Jurkat, Clone E6-1 (cell line): ENCODE measurements at regions not wholly inside any gene's neighbourhood (a gene's known extent, or its start where the extent isn't known, plus 50 kb on each side); places are given as distances from the start of the nearest gene placed in this dataset.

Source experiments
- DNase-seq: peaks from one replicate; pipeline ENCODE4 v3.0.0-alpha.2; 2011; ENCODE audit warnings: low read depth, low spot score
- H3K4me3 ChIP-seq: 2 replicates; pipeline ENCODE4 v1.5.1; 2011; ENCODE audit warnings: mild to moderate bottlenecking, low read length, control low read depth, moderate library complexity

GRCh38 chr5:166532456-166533220 is 1758.8 kb upstream of the WWC1 start:
- no peak for DNase-seq
- H3K4me3 ChIP-seq, result no peak overlapping the region

- no peak for DNase-seq
Measured at GRCh38 chr5:166535641-166536040, 1755.8 kb upstream of the WWC1 start.

GRCh38 chr5:166540156-166540555 is 1751.3 kb upstream of the WWC1 start:
- no peak for DNase-seq
- no peak overlapping the region for H3K4me3 ChIP-seq

More at GRCh38 chr5:166535641-166536040, 1755.8 kb upstream of the WWC1 start:
- H3K4me3 ChIP-seq, result no peak overlapping the region

- DNase-seq, result no peak
- H3K4me3 ChIP-seq, result no peak overlapping the region
Measured at GRCh38 chr5:166551384-166551783, 1740.1 kb upstream of the WWC1 start.

GRCh38 chr5:166553778-166554177 is 1737.7 kb upstream of the WWC1 start:
- no peak overlapping the region for H3K4me3 ChIP-seq
- no peak for DNase-seq

- DNase-seq, result no peak
- no peak overlapping the region for H3K4me3 ChIP-seq
Measured at GRCh38 chr5:166561759-166562158, 1729.7 kb upstream of the WWC1 start.

- DNase-seq, result no peak
Measured at GRCh38 chr5:166562246-166562645, 1729.2 kb upstream of the WWC1 start.

GRCh38 chr5:166566725-166567124 is 1724.7 kb upstream of the WWC1 start:
- H3K4me3 ChIP-seq, result no peak overlapping the region
- no peak for DNase-seq

More at GRCh38 chr5:166562246-166562645, 1729.2 kb upstream of the WWC1 start:
- no peak overlapping the region for H3K4me3 ChIP-seq

- no peak for DNase-seq
- no peak overlapping the region for H3K4me3 ChIP-seq
Measured at GRCh38 chr5:166570865-166571264, 1720.6 kb upstream of the WWC1 start.

GRCh38 chr5:166571668-166572067 is 1719.8 kb upstream of the WWC1 start:
- no peak overlapping the region for H3K4me3 ChIP-seq

GRCh38 chr5:166576323-166576722 is 1715.1 kb upstream of the WWC1 start:
- DNase-seq, result no peak
- no peak overlapping the region for H3K4me3 ChIP-seq

More at GRCh38 chr5:166571668-166572067, 1719.8 kb upstream of the WWC1 start:
- DNase-seq, result no peak

GRCh38 chr5:166581826-166582225 is 1709.6 kb upstream of the WWC1 start:
- no peak overlapping the region for H3K4me3 ChIP-seq
- no peak for DNase-seq

- no peak for DNase-seq
- H3K4me3 ChIP-seq, result no peak overlapping the region
Measured at GRCh38 chr5:166582416-166582815, 1709.0 kb upstream of the WWC1 start.

- H3K4me3 ChIP-seq, result no peak overlapping the region
- no peak for DNase-seq
Measured at GRCh38 chr5:166594567-166594966, 1696.9 kb upstream of the WWC1 start.

GRCh38 chr5:166595274-166595951 is 1696.0 kb upstream of the WWC1 start:
- no peak overlapping the region for H3K4me3 ChIP-seq
- no peak for DNase-seq

- no peak overlapping the region for H3K4me3 ChIP-seq
- no peak for DNase-seq
Measured at GRCh38 chr5:166596043-166596442, 1695.4 kb upstream of the WWC1 start.

GRCh38 chr5:166602271-166602670 is 1689.2 kb upstream of the WWC1 start:
- H3K4me3 ChIP-seq, result no peak overlapping the region
- DNase-seq, result no peak

GRCh38 chr5:166617507-166617906 is 1673.9 kb upstream of the WWC1 start:
- no peak overlapping the region for H3K4me3 ChIP-seq
- no peak for DNase-seq

- H3K4me3 ChIP-seq, result no peak overlapping the region
- no peak for DNase-seq
Measured at GRCh38 chr5:166618526-166618925, 1672.9 kb upstream of the WWC1 start.

- DNase-seq, result no peak
- no peak overlapping the region for H3K4me3 ChIP-seq
Measured at GRCh38 chr5:166624573-166624972, 1666.9 kb upstream of the WWC1 start.
